K562 (cell line): ENCODE measurements at regions not wholly inside any gene's neighbourhood (a gene's known extent, or its start where the extent isn't known, plus 50 kb on each side); places are given as distances from the start of the nearest gene placed in this dataset.

Experiments used
- ATAC-seq: fragments of 200-7000 bp; cut with Tn5 transposase; 3 replicates; pipeline ENCODE4 v1.9.1; 2020; ENCODE audit warnings: moderate library complexity
- BruUV-seq: library from RNA; stranded (reverse); fragments of 400-500 nt; replicated peaks from 2 replicates; lab custom pipeline; 2021; lab: Mats Ljungman, UMichigan
- CTCF ChIA-PET: fragments of 300-600 bp; formaldehyde crosslinking; extraction: SDS; loops from one replicate; lab custom pipeline; 2021; ENCODE audit warnings: low intra/inter-chr PET ratio; lab: Yijun Ruan, JAX
- POLR2A ChIA-PET: fragments of 300-600, 350-650 bp; sonication (Branson Sonifier 250); formaldehyde crosslinking; extraction: SDS; loops from one replicate; lab custom pipeline; 2021; ENCODE audit warnings: antibody characterized with exemption, inconsistent platforms; lab: Yijun Ruan, JAX
- DNase-seq, 4 experiments: peaks; one replicate each; pipeline versions ENCODE4 v3.0.0 to v3.0.0-alpha.2; 2011 to 2018; ENCODE audit warnings: low spot score in 3 of 4, mixed read lengths in 3 of 4; ENCODE audit errors: extremely low read depth in 1 of 4
- FAIRE-seq: peaks from 2 replicates; lab custom pipeline; 2011; peaks lifted over from hg19 to GRCh38; lab: Jason Lieb, UNC
- H2AFZ ChIP-seq: 2 replicates; pipeline ENCODE4 v1.6.0; 2011; ENCODE audit warnings: low read depth, low read length, control low read depth, inconsistent platforms
- H3K27ac ChIP-seq: fragments of 200-600 bp; 3 replicates; pipeline ENCODE4 v1.8.0; 2011; ENCODE audit warnings: low read depth, mild to moderate bottlenecking, control low read depth, inconsistent platforms, low read length, moderate library complexity, mixed read lengths; ENCODE audit errors: extremely low read depth
- H3K27me3 ChIP-seq, 2 experiments: fragments of 300-600 bp in 1 of 2; 2 replicates in 1 of 2; 3 replicates in 1 of 2; pipeline versions ENCODE4 v1.6.0 to v1.8.0; 2011; ENCODE audit warnings: inconsistent platforms in 2 of 2, low read length in 2 of 2, mild to moderate bottlenecking in 1 of 2, mixed read lengths in 1 of 2, moderate library complexity in 1 of 2; ENCODE audit not compliant: control insufficient read depth in 2 of 2, insufficient read depth in 2 of 2
- H3K36me3 ChIP-seq: fragments of 300-600 bp; 3 replicates; pipeline ENCODE4 v1.8.0; 2011; ENCODE audit warnings: mild to moderate bottlenecking, low read length, inconsistent platforms; ENCODE audit not compliant: control insufficient read depth, insufficient read depth
- H3K4me1 ChIP-seq, 2 experiments: fragments of 200-600 bp in 1 of 2; replicated peaks in 1 of 2; 2 replicates in 1 of 2; 3 replicates in 1 of 2; pipeline versions ENCODE4 v1.5.1 to v1.8.0; 2011; ENCODE audit warnings: inconsistent platforms in 2 of 2, low read length in 2 of 2, mild to moderate bottlenecking in 1 of 2, mixed read lengths in 1 of 2, moderate library complexity in 1 of 2; ENCODE audit not compliant: control insufficient read depth in 2 of 2, insufficient read depth in 2 of 2
- H3K4me2 ChIP-seq: 2 replicates; pipeline ENCODE4 v1.6.1; 2011; ENCODE audit warnings: low read length, control low read depth, inconsistent platforms, mixed read lengths; ENCODE audit not compliant: insufficient read depth
- H3K4me3 ChIP-seq: fragments of 200-600 bp; sonication (generic), shearing (Covaris generic); 2 replicates; pipeline ENCODE4 v1.5.1; 2016; ENCODE audit warnings: control low read depth, inconsistent platforms
- H3K79me2 ChIP-seq: fragments of 200-600 bp; 3 replicates; pipeline ENCODE4 v1.8.0; 2011; ENCODE audit warnings: low read length, inconsistent platforms; ENCODE audit not compliant: control insufficient read depth, insufficient read depth
- H3K9ac ChIP-seq, 2 experiments: 2 replicates each; pipeline versions ENCODE4 v1.6.0 to v1.6.1; 2011; ENCODE audit warnings: low read depth in 2 of 2, low read length in 2 of 2, control low read depth in 1 of 2, inconsistent platforms in 1 of 2, mild to moderate bottlenecking in 1 of 2, mixed read lengths in 1 of 2; ENCODE audit not compliant: insufficient read depth in 1 of 2
- H3K9me1 ChIP-seq: one replicate; pipeline ENCODE4 v1.6.0; 2011; ENCODE audit warnings: inconsistent platforms, mild to moderate bottlenecking, low read length, moderate library complexity; ENCODE audit not compliant: control insufficient read depth, insufficient read depth
- H3K9me3 ChIP-seq: replicated peaks from 2 replicates; pipeline ENCODE4 v1.5.1; 2011; ENCODE audit warnings: low read depth, low read length, inconsistent platforms; ENCODE audit not compliant: control insufficient read depth, insufficient read depth
- H4K20me1 ChIP-seq: replicated peaks from 2 replicates; pipeline ENCODE4 v1.6.1; 2011; ENCODE audit warnings: low read length, inconsistent platforms, mixed read lengths; ENCODE audit not compliant: control insufficient read depth, insufficient read depth
- BRCA1 ChIP-seq, 2 experiments: fragments of 450-650 bp in 1 of 2; sonication (generic) in 1 of 2; formaldehyde crosslinking in 1 of 2; IDR thresholded peaks; 2 replicates each; pipeline versions ENCODE4 v1.5.0 to v1.6.1; 2017 to 2020; ENCODE audit warnings: mild to moderate bottlenecking in 1 of 2, missing genetic modification reagents in 1 of 2
- E2F3 ChIP-seq: fragments of 250-450 bp; sonication (Bioruptor Pico); IDR thresholded peaks from 2 replicates; pipeline ENCODE4 v1.4.0; 2020; ENCODE audit warnings: mild to moderate bottlenecking
- ELK3 ChIP-seq: fragments of 450-650 bp; formaldehyde crosslinking; IDR thresholded peaks from 2 replicates; pipeline ENCODE4 v1.4.0; 2020; ENCODE audit warnings: mild to moderate bottlenecking
- MCM3 ChIP-seq: fragments of 450-650 bp; IDR thresholded peaks from 2 replicates; pipeline ENCODE4 v1.6.1; 2016
- NCOA6 ChIP-seq: fragments of 450-650 bp; IDR thresholded peaks from 2 replicates; pipeline ENCODE4 v1.6.1; 2017; ENCODE audit warnings: mild to moderate bottlenecking
- NFIC ChIP-seq: fragments of 450-650 bp; IDR thresholded peaks from 2 replicates; pipeline ENCODE4 v1.6.1; 2017; ENCODE audit warnings: mild to moderate bottlenecking, inconsistent platforms
- NFIX ChIP-seq: fragments of 250-450 bp; sonication (Bioruptor Pico); IDR thresholded peaks from 2 replicates; pipeline ENCODE4 v1.4.0; 2020; ENCODE audit warnings: low read depth, mild to moderate bottlenecking, moderate library complexity
- PCBP2 ChIP-seq: fragments of 200-400 bp; formaldehyde crosslinking; IDR thresholded peaks from 2 replicates; pipeline ENCODE4 v1.6.1; 2018; ENCODE audit warnings: low read length, low read depth, mild to moderate bottlenecking, moderate library complexity; ENCODE audit not compliant: poor library complexity, severe bottlenecking
- SMAD4 ChIP-seq: fragments of 250-450 bp; sonication (Bioruptor Pico); conservative IDR thresholded peaks from 2 replicates; pipeline ENCODE4 v1.8.0; 2021; ENCODE audit warnings: inconsistent platforms, mild to moderate bottlenecking, moderate library complexity
- YBX1 ChIP-seq: fragments of 450-650 bp; IDR thresholded peaks from 2 replicates; pipeline ENCODE4 v1.7.1; 2016; ENCODE audit warnings: mild to moderate bottlenecking
- ZNF124 ChIP-seq: sonication (generic); formaldehyde crosslinking; IDR thresholded peaks from 2 replicates; pipeline ENCODE4 v1.8.1; 2022; ENCODE audit warnings: missing genetic modification reagents
- ZNF740 ChIP-seq, 3 experiments: fragments of 200-800 bp in 1 of 3; sonication (Bioruptor generic) in 1 of 3; sonication (generic) in 1 of 3; formaldehyde crosslinking in 1 of 3; IDR thresholded peaks; 2 replicates each; pipeline versions ENCODE4 v1.6.1 to v1.8.0; 2016 to 2022; ENCODE audit warnings: mild to moderate bottlenecking in 2 of 3, missing compliant biosample characterization in 2 of 3, missing genetic modification characterization in 2 of 3, missing genetic modification reagents in 1 of 3
- in situ Hi-C: fragments of 300-500 bp; cut with MboI; formaldehyde crosslinking; loops from 4 replicates; pipeline ENCODE4 v1.15.0; 2018; ENCODE audit warnings: inconsistent platforms, mixed read lengths
- intact Hi-C: fragments of 100-400 bp; cut with micrococcal nuclease; formaldehyde crosslinking; loops from 2 replicates; pipeline ENCODE4 v1.14.2; 2022
- TF ChIP-seq, protein P1 (sequence below): fragments of 450-650 bp; IDR thresholded peaks from 2 replicates; pipeline ENCODE4 v1.7.1; 2018; ENCODE audit warnings: mild to moderate bottlenecking, low read depth; ENCODE audit not compliant: partially characterized antibody

DNA sequence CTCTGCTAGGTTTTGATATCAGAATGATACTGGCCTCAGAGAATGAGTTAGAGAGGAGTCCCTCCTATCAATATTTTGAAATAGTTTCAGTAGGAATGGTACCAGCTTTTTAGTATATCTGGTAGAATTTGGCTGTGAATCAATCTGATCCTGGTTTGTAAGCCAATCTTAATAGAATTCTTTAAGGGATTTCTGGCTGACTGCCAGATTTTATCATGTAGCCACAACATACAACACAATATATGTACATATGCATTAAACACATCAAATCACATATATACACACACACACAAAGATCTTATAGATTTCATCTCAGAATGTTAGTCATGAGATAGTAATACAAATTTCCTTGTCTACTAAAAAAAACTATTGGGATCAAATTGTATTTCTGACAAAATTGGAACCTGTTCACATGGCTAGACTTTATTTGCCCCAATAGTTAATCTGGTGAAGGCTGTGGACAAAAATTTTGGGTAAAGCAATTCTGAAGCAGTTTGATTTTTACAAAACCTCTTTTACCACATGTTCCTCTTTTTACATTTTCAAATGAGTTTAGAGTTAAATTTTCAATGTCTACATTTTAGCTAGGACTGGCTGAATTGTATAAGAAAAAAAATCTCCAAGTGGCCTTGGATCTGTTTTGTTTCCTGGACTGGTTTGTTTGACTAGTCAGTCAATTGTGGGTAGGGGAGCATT is 151.7 kb downstream of the FASLG start:
- H3K9me1 ChIP-seq: no peaks in the 10 kb centered on the region
- H4K20me1 ChIP-seq: no peaks in the 10 kb centered on the region
- H3K4me1 ChIP-seq: no peaks in the 10 kb centered on the region
- TF ChIP-seq BRCA1 (IDR thresholded peaks at IDR 0.05) (no peak), BRCA1 (CRISPR knock-in tag; IDR thresholded peaks at IDR 0.05) (no peak), SMAD4 (CRISPR knock-in tag) (no peak), MCM3 (no peak), ELK3 (CRISPR knock-in tag) (no peak), NFIX (peak; percentile 70), NFIC (peak; percentile 81), E2F3 (no peak), NCOA6 (no peak), YBX1 (no peak), ZNF124 (CRISPR knock-in tag) (no peak), PCBP2 (no peak), ZNF740 (CRISPR knock-in tag; IDR thresholded peaks at IDR 0.05) (no peak), ZNF740 (tag; IDR thresholded peaks at IDR 0.05) (no peak)
- TF ChIP-seq, protein P1, sequence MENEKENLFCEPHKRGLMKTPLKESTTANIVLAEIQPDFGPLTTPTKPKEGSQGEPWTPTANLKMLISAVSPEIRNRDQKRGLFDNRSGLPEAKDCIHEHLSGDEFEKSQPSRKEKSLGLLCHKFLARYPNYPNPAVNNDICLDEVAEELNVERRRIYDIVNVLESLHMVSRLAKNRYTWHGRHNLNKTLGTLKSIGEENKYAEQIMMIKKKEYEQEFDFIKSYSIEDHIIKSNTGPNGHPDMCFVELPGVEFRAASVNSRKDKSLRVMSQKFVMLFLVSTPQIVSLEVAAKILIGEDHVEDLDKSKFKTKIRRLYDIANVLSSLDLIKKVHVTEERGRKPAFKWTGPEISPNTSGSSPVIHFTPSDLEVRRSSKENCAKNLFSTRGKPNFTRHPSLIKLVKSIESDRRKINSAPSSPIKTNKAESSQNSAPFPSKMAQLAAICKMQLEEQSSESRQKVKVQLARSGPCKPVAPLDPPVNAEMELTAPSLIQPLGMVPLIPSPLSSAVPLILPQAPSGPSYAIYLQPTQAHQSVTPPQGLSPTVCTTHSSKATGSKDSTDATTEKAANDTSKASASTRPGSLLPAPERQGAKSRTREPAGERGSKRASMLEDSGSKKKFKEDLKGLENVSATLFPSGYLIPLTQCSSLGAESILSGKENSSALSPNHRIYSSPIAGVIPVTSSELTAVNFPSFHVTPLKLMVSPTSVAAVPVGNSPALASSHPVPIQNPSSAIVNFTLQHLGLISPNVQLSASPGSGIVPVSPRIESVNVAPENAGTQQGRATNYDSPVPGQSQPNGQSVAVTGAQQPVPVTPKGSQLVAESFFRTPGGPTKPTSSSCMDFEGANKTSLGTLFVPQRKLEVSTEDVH: no peak
- no peaks in the 10 kb centered on the region for H3K27me3 ChIP-seq
- in situ Hi-C loops: no loop called here
- no peak overlapping the region for H2AFZ ChIP-seq
- H3K9me3 ChIP-seq: no peaks in the 10 kb centered on the region
- no peaks in the 10 kb centered on the region for H3K79me2 ChIP-seq
- no TSS peak for BruUV-seq
- CTCF ChIA-PET: no interaction called here
- H3K27ac ChIP-seq: no peak overlapping the region
- FAIRE-seq (no peak), DNase-seq (no peak), ATAC-seq (no peak)
- no peak overlapping the region for H3K4me3 ChIP-seq
- H3K4me2 ChIP-seq: no peak overlapping the region
- POLR2A ChIA-PET: no interaction called here
- intact Hi-C loops: no loop called here
- H3K36me3 ChIP-seq: no peaks in the 10 kb centered on the region
- no peak overlapping the region for H3K9ac ChIP-seq
